H9 (cell line): ENCODE measurements at regions not wholly inside any gene's neighbourhood (a gene's known extent, or its start where the extent isn't known, plus 50 kb on each side); places are given as distances from the start of the nearest gene placed in this dataset.

Experiments used
- DNase-seq: peaks from one replicate; pipeline ENCODE4 v3.0.0-alpha.2; 2017
- H2AFZ ChIP-seq: one replicate; pipeline ENCODE4 v1.6.1; 2013; ENCODE audit warnings: mild to moderate bottlenecking, low read length, control low read depth, moderate library complexity
- H2AK5ac ChIP-seq: 2 replicates; pipeline ENCODE4 v1.6.1; 2013; ENCODE audit warnings: low read length, control low read depth, mixed read lengths; ENCODE audit not compliant: insufficient read length
- H2BK120ac ChIP-seq: one replicate; pipeline ENCODE4 v1.6.1; 2013; ENCODE audit warnings: low read depth, mild to moderate bottlenecking, low read length, control low read depth, inconsistent platforms; ENCODE audit not compliant: poor library complexity, severe bottlenecking
- H2BK12ac ChIP-seq: 2 replicates; pipeline ENCODE4 v1.6.1; 2013; ENCODE audit warnings: low read length, control low read depth, mixed read lengths, low read depth; ENCODE audit not compliant: insufficient read length
- H2BK15ac ChIP-seq: 2 replicates; pipeline ENCODE4 v1.6.1; 2013; ENCODE audit warnings: low read depth, low read length, control low read depth
- H2BK20ac ChIP-seq: one replicate; pipeline ENCODE4 v1.6.1; 2013; ENCODE audit warnings: low read depth, mild to moderate bottlenecking, low read length, control low read depth, inconsistent platforms; ENCODE audit not compliant: poor library complexity, severe bottlenecking
- H2BK5ac ChIP-seq: 2 replicates; pipeline ENCODE4 v1.6.1; 2013; ENCODE audit warnings: low read length, control low read depth, mixed read lengths; ENCODE audit not compliant: insufficient read length
- H3K14ac ChIP-seq: 2 replicates; pipeline ENCODE4 v1.6.1; 2013; ENCODE audit warnings: low read length, control low read depth; ENCODE audit not compliant: insufficient read depth
- H3K18ac ChIP-seq: 2 replicates; pipeline ENCODE4 v1.6.1; 2013; ENCODE audit warnings: low read depth, mild to moderate bottlenecking, mixed read lengths, low read length, control low read depth; ENCODE audit not compliant: insufficient read length
- H3K23ac ChIP-seq: 2 replicates; pipeline ENCODE4 v1.6.1; 2013; ENCODE audit warnings: low read length, control low read depth, mixed read lengths, low read depth; ENCODE audit not compliant: insufficient read length
- H3K23me2 ChIP-seq: 2 replicates; pipeline ENCODE4 v1.6.1; 2013; ENCODE audit warnings: low read depth, mild to moderate bottlenecking, mixed read lengths, low read length, control low read depth; ENCODE audit not compliant: insufficient read length, poor library complexity, severe bottlenecking
- H3K27ac ChIP-seq: 2 replicates; pipeline ENCODE4 v1.5.1; 2013; ENCODE audit warnings: low read length, control low read depth, mixed read lengths, low read depth; ENCODE audit not compliant: insufficient read length
- H3K27me3 ChIP-seq: 2 replicates; pipeline ENCODE4 v1.6.1; 2013; ENCODE audit warnings: low read length, control low read depth, inconsistent platforms; ENCODE audit not compliant: insufficient read depth
- H3K4ac ChIP-seq: 2 replicates; pipeline ENCODE4 v1.6.1; 2013; ENCODE audit warnings: low read depth, mild to moderate bottlenecking, control low read depth, inconsistent platforms, low read length, moderate library complexity
- H3K4me1 ChIP-seq: 2 replicates; pipeline ENCODE4 v1.6.1; 2013; ENCODE audit warnings: low read length, control low read depth, inconsistent platforms; ENCODE audit not compliant: insufficient read depth
- H3K4me2 ChIP-seq: 2 replicates; pipeline ENCODE4 v1.6.1; 2013; ENCODE audit warnings: low read length, control low read depth, mixed read lengths; ENCODE audit not compliant: insufficient read length, insufficient read depth
- H3K56ac ChIP-seq: 2 replicates; pipeline ENCODE4 v1.6.1; 2013; ENCODE audit warnings: low read depth, mild to moderate bottlenecking, mixed read lengths, low read length, control low read depth; ENCODE audit not compliant: insufficient read length
- H3K79me1 ChIP-seq: 2 replicates; pipeline ENCODE4 v1.6.1; 2013; ENCODE audit warnings: low read depth, mild to moderate bottlenecking, moderate library complexity, low read length, control low read depth, inconsistent platforms; ENCODE audit not compliant: insufficient read depth, poor library complexity, severe bottlenecking
- H3K79me2 ChIP-seq: 2 replicates; pipeline ENCODE4 v1.6.1; 2013; ENCODE audit warnings: low read length, control low read depth, inconsistent platforms; ENCODE audit not compliant: insufficient read depth
- H3K9ac ChIP-seq: 2 replicates; pipeline ENCODE4 v1.6.1; 2013; ENCODE audit warnings: low read length, control low read depth, mixed read lengths; ENCODE audit not compliant: insufficient read length; ENCODE audit errors: extremely low read depth
- H3K9me3 ChIP-seq: one replicate; pipeline ENCODE4 v1.6.1; 2013; ENCODE audit warnings: low read depth, low read length, inconsistent platforms; ENCODE audit not compliant: control insufficient read depth
- H3T11ph ChIP-seq: one replicate; pipeline ENCODE4 v1.6.1; 2013; ENCODE audit warnings: mild to moderate bottlenecking, low read length, control low read depth, inconsistent platforms
- H4K20me1 ChIP-seq: one replicate; pipeline ENCODE4 v1.6.1; 2013; ENCODE audit not compliant: control insufficient read depth, insufficient read length, insufficient read depth
- H4K5ac ChIP-seq: 2 replicates; pipeline ENCODE4 v1.6.1; 2013; ENCODE audit warnings: low read depth, mild to moderate bottlenecking, mixed read lengths, low read length, control low read depth; ENCODE audit not compliant: insufficient read length
- H4K8ac ChIP-seq: replicated peaks from 2 replicates; pipeline ENCODE4 v1.6.1; 2013; ENCODE audit warnings: low read length, control low read depth, mixed read lengths, low read depth; ENCODE audit not compliant: insufficient read length
- H4K91ac ChIP-seq: 2 replicates; pipeline ENCODE4 v1.6.1; 2013; ENCODE audit warnings: low read depth, mild to moderate bottlenecking, moderate library complexity, mixed read lengths, low read length, control low read depth; ENCODE audit not compliant: insufficient read length
- H3K27ac Mint-ChIP-seq, 3 experiments: 2 replicates in 2 of 3; 3 replicates in 1 of 3; pipeline ENCODE4 v1.8.0; 2020 to 2021; ENCODE audit warnings: mixed read lengths in 3 of 3, mild to moderate bottlenecking in 1 of 3, moderate library complexity in 1 of 3
- H3K27me3 Mint-ChIP-seq: 2 replicates; pipeline ENCODE4 v1.8.0; 2021; ENCODE audit warnings: low read depth, mild to moderate bottlenecking, moderate library complexity, mixed read lengths
- H3K36me3 Mint-ChIP-seq, 3 experiments: 2 replicates in 2 of 3; 3 replicates in 1 of 3; pipeline ENCODE4 v1.8.0; 2020 to 2021; ENCODE audit warnings: low read depth in 3 of 3, mixed read lengths in 3 of 3; ENCODE audit not compliant: insufficient read depth in 1 of 3
- H3K4me1 Mint-ChIP-seq, 2 experiments: 2 replicates each; pipeline ENCODE4 v1.8.0; 2020; ENCODE audit warnings: mixed read lengths in 2 of 2
- H3K4me3 Mint-ChIP-seq, 2 experiments: 2 replicates in 1 of 2; 3 replicates in 1 of 2; pipeline ENCODE4 v1.8.0; 2020 to 2021; ENCODE audit warnings: mild to moderate bottlenecking in 2 of 2, mixed read lengths in 2 of 2, moderate library complexity in 1 of 2
- H3K9me3 Mint-ChIP-seq, 2 experiments: 2 replicates in 1 of 2; 3 replicates in 1 of 2; pipeline ENCODE4 v1.8.0; 2020; ENCODE audit warnings: mild to moderate bottlenecking in 2 of 2, mixed read lengths in 2 of 2, moderate library complexity in 1 of 2
- CTCF ChIP-seq: fragments of 200-600 bp; sonication (generic); conservative IDR thresholded peaks from 3 replicates; pipeline ENCODE4 v1.8.0; 2021; ENCODE audit warnings: antibody characterized with exemption, mild to moderate bottlenecking
- WGBS: extraction: QIAGEN DNeasy Blood & Tissue Kit; methylation state at CpG from one replicate; pipeline ENCODE4 v1.1.7; 2013; ENCODE audit warnings: missing lambda C conversion rate, low lambda C conversion rate, mixed read lengths; ENCODE audit not compliant: insufficient read length; ENCODE audit errors: extremely low coverage; 5-methylcytosine and 5-hydroxymethylcytosine counted together

GRCh38 chr5:175281714-175282113 lies 162.3 kb downstream of the DRD1 start:
- Histone ChIP-seq H2BK12ac (no peak overlapping the region), H4K91ac (no peak overlapping the region), H3K4me2 (no peak overlapping the region), H3K9ac (no peak overlapping the region), H3K18ac (no peak overlapping the region), H3K27me3 (no peaks in the 10 kb centered on the region; the same call in 1 of the 2 replicates), H2BK20ac (no peak overlapping the region), H3K79me2 (no peaks in the 10 kb centered on the region), H3K56ac (no peak overlapping the region), H3K9me3 (no peaks in the 10 kb centered on the region), H3K4ac (no peak overlapping the region), H3K4me1 (no peaks in the 10 kb centered on the region), H3K23me2 (no peaks in the 10 kb centered on the region), H2BK120ac (no peak overlapping the region), H3T11ph (no peak overlapping the region), H3K27ac (no peak overlapping the region), H3K79me1 (no peaks in the 10 kb centered on the region), H2BK5ac (no peak overlapping the region), H4K20me1 (no peaks in the 10 kb centered on the region), H2AFZ (no peak overlapping the region), H2BK15ac (no peak overlapping the region), H4K5ac (no peak overlapping the region), H3K14ac (no peak overlapping the region), H2AK5ac (no peak overlapping the region), H4K8ac (no peak overlapping the region), H3K23ac (no peak overlapping the region)
- TF ChIP-seq CTCF: no peak
- Mint-ChIP-seq H3K27me3 (peaks cover 8% of the 10 kb centered on the region), H3K4me3 (no peak overlapping the region), H3K9me3 (no peaks in the 10 kb centered on the region; a peak in 1 of 5 replicates), H3K27ac (no peak overlapping the region), H3K36me3 (no peaks in the 10 kb centered on the region), H3K4me1 (no peaks in the 10 kb centered on the region)
- no CpG with 5 or more reads among the region's 2 CpGs for WGBS
- DNase-seq: no peak
